ENCODE measurements at regions not wholly inside any gene's neighbourhood (a gene's known extent, or its start where the extent isn't known, plus 50 kb on each side); places are given as distances from the start of the nearest gene placed in this dataset.

GRCh38 chr2:215556979-215557378 lies 121.1 kb upstream of the FN1 start:
- CTCF ChIA-PET, result no interaction called here
- Histone ChIP-seq H3K4me2 (no peak overlapping the region), H3K4me3 (ENCODE audit: low read depth in 2 of 2, low read length in 1 of 2) (no peak overlapping the region), H3K27ac (ENCODE audit: low read depth in 2 of 2, low read length in 1 of 2) (no peak overlapping the region), H3K27me3 (ENCODE audit: insufficient read depth) (no peaks in the 10 kb centered on the region), H3F3A (replicated peaks; ENCODE audit: insufficient read depth) (peaks cover 16% of the 10 kb centered on the region), H4K20me1 (ENCODE audit: insufficient read depth) (no peaks in the 10 kb centered on the region), H3K9me2 (no peaks in the 10 kb centered on the region), H3K4me1 (ENCODE audit: control insufficient read depth in 1 of 2, insufficient read depth in 2 of 2, low read depth in 1 of 2, low read length in 1 of 2) (peaks cover 0 to 15% of the 10 kb centered on the region in 2 experiments; a peak in 3 of 4 replicates), H3K36me3 (replicated peaks in 1 of 2; ENCODE audit: control insufficient read depth in 1 of 2, insufficient read depth in 2 of 2, low read length in 1 of 2) (no peaks in the 10 kb centered on the region), H2AFZ (ENCODE audit: low read depth) (no peak overlapping the region), H3K9me3 (no peaks in the 10 kb centered on the region), H3K79me2 (ENCODE audit: insufficient read depth) (no peaks in the 10 kb centered on the region), H3K9ac (no peak overlapping the region)
- POLR2A ChIA-PET, result no interaction called here
- 96% methylated on average over 3 of the region's 3 CpGs for WGBS (ENCODE audit: low lambda C conversion rate)
- no peak for DNase-seq
- no peak for TF ChIP-seq TCF12 (IDR thresholded peaks at IDR 0.05)
- no peak for TF ChIP-seq GATA2 (CRISPR knock-in tag; IDR thresholded peaks at IDR 0.05)
- no peak for TF ChIP-seq RFX5 (IDR thresholded peaks at IDR 0.05; ENCODE audit: low read length)
- no peak for TF ChIP-seq TEAD4 (IDR thresholded peaks at IDR 0.05; ENCODE audit: borderline replicate concordance, insufficient read depth)
- no peak for TF ChIP-seq FOXM1 (IDR thresholded peaks at IDR 0.05; ENCODE audit: low read depth)
- TF ChIP-seq IRF3 (IDR thresholded peaks at IDR 0.05; ENCODE audit: low read depth, low read length), result no peak
- no peak for TF ChIP-seq YY1 (IDR thresholded peaks at IDR 0.05; ENCODE audit: low read depth)
- TF ChIP-seq EP300 (IDR thresholded peaks at IDR 0.05; ENCODE audit: borderline replicate concordance in 1 of 2, low read depth in 1 of 2, low read length in 1 of 2), result no peak

DNA sequence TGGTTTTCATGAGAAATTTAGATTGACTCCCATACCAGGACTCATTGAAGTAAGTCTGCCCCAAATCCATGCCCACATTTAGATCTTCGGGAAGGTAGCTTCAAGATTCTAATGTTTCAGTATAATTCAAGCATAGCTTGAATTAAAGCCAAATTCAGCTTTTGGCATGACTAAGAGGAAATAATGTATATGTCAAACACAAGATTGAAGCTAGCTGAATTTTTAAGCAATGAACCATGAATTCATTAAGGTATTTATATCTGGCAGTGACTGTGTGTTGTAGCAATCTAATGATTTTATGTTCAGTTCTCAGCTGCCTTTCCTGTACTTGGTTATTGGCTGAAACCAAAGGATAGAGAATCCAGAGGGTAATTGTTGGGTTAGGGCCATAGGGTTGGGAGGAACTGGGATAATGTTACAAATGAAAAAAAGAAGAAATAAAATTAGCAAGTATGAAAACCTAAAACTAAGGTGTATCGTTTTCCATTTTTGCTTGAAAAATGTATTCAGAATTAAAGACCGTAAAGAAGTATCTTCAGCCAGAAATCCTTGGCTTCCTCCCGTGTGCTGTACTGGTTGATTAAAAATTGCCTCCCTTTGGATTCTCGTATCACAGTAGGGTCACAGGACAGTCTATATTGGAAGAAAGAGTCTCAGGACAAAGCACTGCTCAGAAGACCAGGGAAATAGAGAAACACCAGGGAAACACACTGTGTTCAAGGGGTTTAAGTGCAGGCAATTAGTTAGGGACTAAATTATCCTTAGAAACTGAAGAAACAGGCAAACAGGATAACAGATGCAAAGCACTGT lies 119.0 kb upstream of the FN1 start:
- DNase-seq, result no peak
- TF ChIP-seq RAD21 (IDR thresholded peaks at IDR 0.05; ENCODE audit: low read length) (no peak), EP300 (IDR thresholded peaks at IDR 0.05; ENCODE audit: borderline replicate concordance in 1 of 2, low read depth in 1 of 2, low read length in 1 of 2) (peak in 1 of 2 experiments; percentile 62; a peak in 1 of 4 replicates), MEF2A (IDR thresholded peaks at IDR 0.05; ENCODE audit: borderline replicate concordance, low read depth) (peak; percentile 54), TCF12 (IDR thresholded peaks at IDR 0.05) (peak; percentile 67), FOSL2 (IDR thresholded peaks at IDR 0.05; ENCODE audit: borderline replicate concordance, low read depth) (peak; percentile 55; the same call in 1 of the 2 replicates), USF1 (IDR thresholded peaks at IDR 0.05; ENCODE audit: borderline replicate concordance, low read depth) (no peak), PBX3 (IDR thresholded peaks at IDR 0.05) (peak; percentile 78), TEAD4 (IDR thresholded peaks at IDR 0.05; ENCODE audit: borderline replicate concordance, insufficient read depth) (peak; percentile 60; the same call in 1 of the 2 replicates), NFIC (IDR thresholded peaks at IDR 0.05; ENCODE audit: borderline replicate concordance) (peak; percentile 83), JUND (IDR thresholded peaks at IDR 0.05) (peak; percentile 70)
- TF ChIP-seq, protein P1, sequence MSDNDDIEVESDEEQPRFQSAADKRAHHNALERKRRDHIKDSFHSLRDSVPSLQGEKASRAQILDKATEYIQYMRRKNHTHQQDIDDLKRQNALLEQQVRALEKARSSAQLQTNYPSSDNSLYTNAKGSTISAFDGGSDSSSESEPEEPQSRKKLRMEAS (IDR thresholded peaks at IDR 0.05; ENCODE audit: low read depth), result peak; percentile 20; the same call in 1 of the 2 replicates
- H3K4me2 ChIP-seq, result peak overlapping the region; percentile 18; the same call in 1 of the 2 replicates
- peaks cover 16% of the 10 kb centered on the region for H3F3A ChIP-seq (replicated peaks; ENCODE audit: insufficient read depth)
- H3K79me2 ChIP-seq (ENCODE audit: insufficient read depth), result no peaks in the 10 kb centered on the region
- 55% methylated on average over 5 of the region's 5 CpGs for WGBS (ENCODE audit: low lambda C conversion rate)
- ChIA-PET POLR2A (no interaction called here), CTCF (interaction anchor here (0.8 to 1.0 kb wide), 2 partner anchors 11 to 26 kb away, joined by 3 to 5 read pairs; no protein-coding TSS in a partner anchor)
- H3K27ac ChIP-seq (ENCODE audit: low read depth in 2 of 2, low read length in 1 of 2), result peak overlapping the region; percentile 11 to 80; a peak in 3 of 4 replicates
- H3K27me3 ChIP-seq (ENCODE audit: insufficient read depth), result no peaks in the 10 kb centered on the region
- peak overlapping the region; percentile 79; the same call in 1 of the 2 replicates for H2AFZ ChIP-seq (ENCODE audit: low read depth)
- no peaks in the 10 kb centered on the region for H4K20me1 ChIP-seq (ENCODE audit: insufficient read depth)
- H3K9ac ChIP-seq, result peak overlapping the region; percentile 30; the same call in 1 of the 2 replicates
- H3K4me1 ChIP-seq (ENCODE audit: control insufficient read depth in 1 of 2, insufficient read depth in 2 of 2, low read depth in 1 of 2, low read length in 1 of 2), result peaks cover 0 to 15% of the 10 kb centered on the region in 2 experiments; a peak in 3 of 4 replicates
- H3K9me3 ChIP-seq, result no peaks in the 10 kb centered on the region
- no peak overlapping the region for H3K4me3 ChIP-seq (ENCODE audit: low read depth in 2 of 2, low read length in 1 of 2)
- no peaks in the 10 kb centered on the region for H3K36me3 ChIP-seq (replicated peaks in 1 of 2; ENCODE audit: control insufficient read depth in 1 of 2, insufficient read depth in 2 of 2, low read length in 1 of 2)
- no peaks in the 10 kb centered on the region for H3K9me2 ChIP-seq

All from SK-N-SH (cell line).